BE2C (cell line): ENCODE measurements at regions not wholly inside any gene's neighbourhood (a gene's known extent, or its start where the extent isn't known, plus 50 kb on each side); places are given as distances from the start of the nearest gene placed in this dataset.
"Not testable (repeated sequence)": the region's sequence is repeated elsewhere in the genome, so short reads cannot be mapped to it uniquely, and the experiment has no call there.

ENCODE experiments used
- DNase-seq: peaks from one replicate; pipeline ENCODE4 v3.0.0-alpha.2; 2020
- H3K27me3 ChIP-seq: fragments of 250-450 bp; sonication (Bioruptor Pico); 2 replicates; pipeline ENCODE4 v1.5.1; 2020; ENCODE audit warnings: mild to moderate bottlenecking
- H3K36me3 ChIP-seq: fragments of 250-450 bp; sonication (Bioruptor Pico); 2 replicates; pipeline ENCODE4 v1.5.1; 2020; ENCODE audit warnings: mild to moderate bottlenecking
- H3K4me1 ChIP-seq: fragments of 250-450 bp; sonication (Bioruptor Pico); 2 replicates; pipeline ENCODE4 v1.5.1; 2020
- H3K4me3 ChIP-seq: 2 replicates; pipeline ENCODE4 v1.5.1; 2011; ENCODE audit warnings: low read depth, low read length
- H3K9me3 ChIP-seq: fragments of 250-450 bp; sonication (Bioruptor Pico); 2 replicates; pipeline ENCODE4 v1.5.1; 2020
- CTCF ChIP-seq: IDR thresholded peaks from 2 replicates; pipeline ENCODE4 v1.5.1; 2012; ENCODE audit warnings: mild to moderate bottlenecking, low read depth, low read length

GRCh38 chr15:20142410-20142809 lies 399.2 kb downstream of the GOLGA6L6 start:
- H3K36me3 ChIP-seq, DNase-seq, H3K9me3 ChIP-seq, H3K27me3 ChIP-seq, H3K4me1 ChIP-seq, H3K4me3 ChIP-seq: not testable (repeated sequence)

GRCh38 chr15:20124668-20125067 lies 416.9 kb downstream of the GOLGA6L6 start:
- not testable (repeated sequence) for H3K9me3 ChIP-seq, H3K4me3 ChIP-seq, H3K36me3 ChIP-seq, DNase-seq, H3K4me1 ChIP-seq, H3K27me3 ChIP-seq

GRCh38 chr15:20106026-20106425 lies 435.6 kb downstream of the GOLGA6L6 start:
- no peaks in the 10 kb centered on the region for H3K36me3 ChIP-seq
- H3K4me3 ChIP-seq, result no peak overlapping the region
- no peaks in the 10 kb centered on the region for H3K27me3 ChIP-seq
- H3K9me3 ChIP-seq, result no peaks in the 10 kb centered on the region
- H3K4me1 ChIP-seq, result no peaks in the 10 kb centered on the region
- no peak for TF ChIP-seq CTCF
- peak; percentile 9 for DNase-seq

GRCh38 chr15:20105011-20105990 lies 436.3 kb downstream of the GOLGA6L6 start:
- not testable (repeated sequence) for H3K4me1 ChIP-seq, DNase-seq, H3K36me3 ChIP-seq, H3K9me3 ChIP-seq, H3K27me3 ChIP-seq, H3K4me3 ChIP-seq

- H3K9me3 ChIP-seq, H3K4me1 ChIP-seq, H3K4me3 ChIP-seq, H3K36me3 ChIP-seq, H3K27me3 ChIP-seq: not testable (repeated sequence)
- peak; percentile 20 for DNase-seq
Observed at GRCh38 chr15:20104551-20104950, 437.0 kb downstream of the GOLGA6L6 start.

- H3K27me3 ChIP-seq, H3K36me3 ChIP-seq, H3K4me3 ChIP-seq, H3K9me3 ChIP-seq, H3K4me1 ChIP-seq: not testable (repeated sequence)
- DNase-seq, result peak; percentile 34
Observed at GRCh38 chr15:20102862-20103261, 438.7 kb downstream of the GOLGA6L6 start.

- not testable (repeated sequence) for H3K4me1 ChIP-seq, H3K36me3 ChIP-seq, H3K27me3 ChIP-seq, H3K9me3 ChIP-seq, H3K4me3 ChIP-seq
- peak; percentile 23 for DNase-seq
Observed at GRCh38 chr15:20102209-20102608, 439.4 kb downstream of the GOLGA6L6 start.

- DNase-seq, H3K4me1 ChIP-seq: not testable (repeated sequence)
Observed at GRCh38 chr15:20101281-20101680, 440.3 kb downstream of the GOLGA6L6 start.

GRCh38 chr15:20100604-20101270 lies 440.9 kb downstream of the GOLGA6L6 start:
- not testable (repeated sequence) for H3K4me1 ChIP-seq, DNase-seq, H3K9me3 ChIP-seq, H3K36me3 ChIP-seq, H3K27me3 ChIP-seq, H3K4me3 ChIP-seq

More at GRCh38 chr15:20101281-20101680, 440.3 kb downstream of the GOLGA6L6 start:
- not testable (repeated sequence) for H3K36me3 ChIP-seq, H3K9me3 ChIP-seq, H3K27me3 ChIP-seq, H3K4me3 ChIP-seq

GRCh38 chr15:20095699-20096303 lies 445.8 kb downstream of the GOLGA6L6 start:
- not testable (repeated sequence) for H3K4me3 ChIP-seq, H3K36me3 ChIP-seq, H3K4me1 ChIP-seq, H3K27me3 ChIP-seq, H3K9me3 ChIP-seq, DNase-seq

- H3K4me1 ChIP-seq, H3K36me3 ChIP-seq, H3K27me3 ChIP-seq, DNase-seq, H3K4me3 ChIP-seq, H3K9me3 ChIP-seq: not testable (repeated sequence)
Observed at GRCh38 chr15:20089541-20089940, 452.1 kb downstream of the GOLGA6L6 start.

- not testable (repeated sequence) for H3K4me3 ChIP-seq, H3K9me3 ChIP-seq, H3K36me3 ChIP-seq, H3K27me3 ChIP-seq, DNase-seq, H3K4me1 ChIP-seq
Observed at GRCh38 chr15:20084026-20084425, 457.6 kb downstream of the GOLGA6L6 start.

- H3K27me3 ChIP-seq, H3K4me1 ChIP-seq, DNase-seq, H3K36me3 ChIP-seq, H3K9me3 ChIP-seq, H3K4me3 ChIP-seq: not testable (repeated sequence)
Observed at GRCh38 chr15:20074082-20074481, 467.5 kb downstream of the GOLGA6L6 start.

GRCh38 chr15:20069043-20069442 lies 472.6 kb downstream of the GOLGA6L6 start:
- not testable (repeated sequence) for H3K4me1 ChIP-seq, H3K4me3 ChIP-seq, H3K9me3 ChIP-seq, H3K36me3 ChIP-seq, H3K27me3 ChIP-seq, DNase-seq

GRCh38 chr15:20066173-20066572 lies 475.4 kb downstream of the GOLGA6L6 start:
- not testable (repeated sequence) for H3K4me3 ChIP-seq, DNase-seq, H3K4me1 ChIP-seq, H3K27me3 ChIP-seq, H3K9me3 ChIP-seq, H3K36me3 ChIP-seq
